ENCODE measurements at regions not wholly inside any gene's neighbourhood (a gene's known extent, or its start where the extent isn't known, plus 50 kb on each side); places are given as distances from the start of the nearest gene placed in this dataset.
A peak's percentile ranks its signal among the peaks of the same experiment; 100 is the strongest.

DNA sequence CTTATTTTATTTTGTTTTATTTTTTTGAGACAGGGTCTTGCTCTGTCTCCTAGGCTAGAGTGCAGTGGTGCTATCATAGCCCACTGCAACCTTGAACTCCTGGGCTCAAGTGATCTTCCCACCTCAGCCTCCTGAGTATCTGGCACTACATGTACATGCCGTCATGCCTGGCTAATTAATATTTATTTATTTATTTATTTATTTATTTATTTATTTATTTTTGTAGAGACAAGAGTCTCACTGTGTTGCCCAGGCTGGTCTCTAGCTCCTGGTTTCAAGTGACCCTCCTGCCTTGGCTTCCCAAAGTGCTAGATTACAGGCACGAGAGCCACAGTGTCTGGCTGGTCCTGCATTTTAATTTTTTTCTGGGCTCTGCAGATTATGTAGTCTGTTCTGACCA is 84.9 kb upstream of the BCOR start:
- DNase-seq (ENCODE audit: low read depth), result no peak

DNA sequence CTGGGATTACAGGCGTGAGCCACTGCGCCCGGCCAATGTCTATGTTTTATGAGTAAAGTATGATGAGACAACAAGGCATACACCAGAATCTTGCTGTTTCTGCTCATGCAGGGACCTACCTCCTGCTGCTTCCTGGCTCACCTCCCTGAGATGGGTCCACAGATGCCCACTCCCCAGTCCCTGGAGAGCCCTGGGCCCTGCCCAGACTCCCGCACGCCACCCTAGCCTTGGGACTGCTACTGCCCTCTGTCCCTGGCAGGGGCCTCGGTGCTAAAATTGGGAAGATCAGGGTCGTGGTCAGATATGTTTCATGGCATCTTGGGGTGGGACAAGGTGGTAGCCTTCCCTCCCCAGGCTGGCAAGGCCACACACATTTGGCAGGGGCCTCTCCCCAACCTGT is 84.3 kb upstream of the BCOR start:
- DNase-seq (ENCODE audit: low read depth), result no peak

DNA sequence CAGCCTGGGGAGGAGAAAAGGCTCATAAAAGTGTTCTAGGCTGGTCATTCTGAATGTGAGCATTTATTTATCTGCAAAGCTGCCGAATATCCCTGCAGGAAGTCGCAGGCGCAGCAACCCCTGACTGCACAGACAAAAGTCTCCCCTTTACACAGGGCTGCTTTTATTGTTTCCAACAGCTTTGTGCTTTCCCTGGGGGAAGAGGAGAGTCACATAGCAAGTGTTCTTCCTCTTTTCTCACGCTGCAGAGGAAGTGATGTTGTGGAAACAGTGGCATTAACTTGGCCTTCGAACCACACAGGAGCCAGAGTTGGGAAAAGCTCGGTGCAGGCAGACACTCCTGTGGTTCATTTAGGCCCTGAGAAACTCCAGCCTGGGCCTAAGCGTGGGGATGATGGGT is 81.5 kb upstream of the BCOR start:
- DNase-seq (ENCODE audit: low read depth), result no peak

DNA sequence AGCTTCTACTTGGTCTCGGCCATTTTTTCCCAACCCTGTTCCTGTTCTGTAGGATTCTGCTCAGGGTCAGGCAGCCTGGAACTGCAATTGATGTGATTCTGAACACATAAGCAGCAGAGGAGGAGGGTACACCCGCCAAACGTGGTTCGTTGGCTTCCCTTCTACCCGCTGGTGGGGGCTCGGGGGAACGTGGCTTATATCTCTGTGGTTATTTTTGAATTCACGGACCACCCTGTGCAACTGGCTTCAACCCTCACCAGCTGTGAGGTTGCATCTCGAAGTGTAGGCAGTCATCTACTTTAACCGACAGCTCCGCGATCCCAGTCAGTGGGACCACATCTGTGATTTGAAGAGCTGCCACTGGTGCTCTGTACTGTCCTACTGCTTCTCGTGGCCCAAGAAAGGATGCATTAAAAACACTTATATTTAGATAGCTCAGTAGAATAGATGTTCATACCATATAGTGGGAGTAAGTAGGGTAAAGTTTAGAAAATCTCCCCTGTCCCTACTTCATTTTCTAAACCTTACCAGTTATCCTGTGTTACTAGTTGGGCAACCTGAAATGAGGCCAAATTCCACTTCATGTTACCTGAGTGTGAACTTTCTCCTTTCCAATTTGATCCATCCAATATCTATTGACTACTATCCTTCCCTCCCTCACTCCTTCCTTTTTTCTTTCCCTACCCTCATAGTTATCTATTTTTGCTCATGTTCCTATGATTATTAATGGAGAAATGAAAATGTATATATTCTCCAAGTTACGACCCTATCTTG is 80.4 kb upstream of the BCOR start:
- DNase-seq (ENCODE audit: low read depth), result no peak

DNA sequence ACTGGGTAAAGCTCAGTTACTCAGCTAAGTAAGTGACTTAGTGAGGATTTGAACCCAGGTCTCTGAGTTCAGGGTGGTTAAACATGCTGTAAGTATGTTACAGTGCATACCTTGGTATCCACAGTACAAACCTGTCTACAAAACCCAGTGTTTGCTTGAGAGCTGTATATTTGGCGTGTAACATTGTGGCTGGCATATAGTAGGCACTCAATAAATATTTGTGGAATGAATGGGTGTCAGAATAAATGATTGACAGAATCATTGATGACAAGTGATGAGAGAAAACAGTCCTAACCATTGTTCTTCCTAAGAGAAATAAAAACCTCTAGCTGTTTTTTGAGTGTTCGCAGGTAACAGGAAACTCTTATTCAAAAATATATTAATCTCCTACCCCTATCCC is 79.7 kb upstream of the BCOR start:
- DNase-seq (ENCODE audit: low read depth), result no peak

DNA sequence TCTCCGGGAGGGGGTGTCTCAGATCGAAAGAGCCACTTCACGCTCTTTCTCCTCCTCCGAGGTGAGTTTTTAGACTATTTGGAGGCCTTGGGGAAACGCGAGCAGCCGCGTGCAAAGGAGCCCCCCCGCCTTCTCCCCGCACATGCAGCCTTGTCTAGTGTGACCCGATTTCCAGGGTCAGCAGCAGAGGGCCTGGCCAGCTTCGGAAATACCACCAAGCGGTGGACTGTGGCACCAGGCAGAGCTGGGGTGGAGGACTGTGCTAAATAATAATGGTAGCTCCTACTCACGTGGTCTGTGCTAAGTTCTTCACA is 79.3 kb upstream of the BCOR start:
- no peak for DNase-seq (ENCODE audit: low read depth)

DNA sequence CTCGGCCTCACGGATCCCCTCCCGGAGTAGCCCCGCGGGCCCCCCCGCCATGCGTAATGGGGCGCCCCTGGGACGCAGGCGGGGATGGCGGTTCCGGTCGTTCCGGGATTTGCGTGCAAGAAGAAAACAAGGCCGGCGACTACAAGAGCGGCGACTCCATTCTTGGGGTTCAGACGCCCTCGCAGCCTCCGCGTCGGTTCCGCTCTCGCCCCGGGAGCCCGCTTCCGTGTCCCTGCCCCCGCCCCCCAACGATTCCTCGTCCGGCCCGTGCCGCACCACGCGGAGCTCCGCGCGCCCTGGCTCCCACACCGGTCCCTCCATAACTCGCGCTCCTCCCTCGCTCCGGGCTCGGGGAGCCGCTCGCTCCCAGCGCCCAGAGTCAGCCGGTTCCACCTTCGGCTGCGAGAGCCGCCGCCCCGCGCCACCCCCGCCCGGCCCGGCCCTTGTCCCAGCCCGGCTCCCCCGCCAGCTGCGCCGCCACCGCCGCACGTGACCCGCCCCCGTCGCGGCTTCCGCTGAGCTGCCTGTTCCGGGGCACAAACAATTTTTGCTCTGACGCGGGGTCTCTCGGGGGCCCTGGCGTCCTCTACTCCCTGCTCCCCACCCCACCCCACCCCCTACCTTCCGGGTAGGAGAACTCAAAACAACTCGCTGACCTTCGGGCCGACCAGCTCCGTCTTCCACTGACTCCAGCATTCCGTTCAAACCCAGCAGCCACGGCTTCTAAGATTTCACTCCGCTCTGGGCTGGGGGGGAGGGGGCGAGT is 78.8 kb upstream of the BCOR start:
- DNase-seq (ENCODE audit: low read depth), result peak; percentile 67

DNA sequence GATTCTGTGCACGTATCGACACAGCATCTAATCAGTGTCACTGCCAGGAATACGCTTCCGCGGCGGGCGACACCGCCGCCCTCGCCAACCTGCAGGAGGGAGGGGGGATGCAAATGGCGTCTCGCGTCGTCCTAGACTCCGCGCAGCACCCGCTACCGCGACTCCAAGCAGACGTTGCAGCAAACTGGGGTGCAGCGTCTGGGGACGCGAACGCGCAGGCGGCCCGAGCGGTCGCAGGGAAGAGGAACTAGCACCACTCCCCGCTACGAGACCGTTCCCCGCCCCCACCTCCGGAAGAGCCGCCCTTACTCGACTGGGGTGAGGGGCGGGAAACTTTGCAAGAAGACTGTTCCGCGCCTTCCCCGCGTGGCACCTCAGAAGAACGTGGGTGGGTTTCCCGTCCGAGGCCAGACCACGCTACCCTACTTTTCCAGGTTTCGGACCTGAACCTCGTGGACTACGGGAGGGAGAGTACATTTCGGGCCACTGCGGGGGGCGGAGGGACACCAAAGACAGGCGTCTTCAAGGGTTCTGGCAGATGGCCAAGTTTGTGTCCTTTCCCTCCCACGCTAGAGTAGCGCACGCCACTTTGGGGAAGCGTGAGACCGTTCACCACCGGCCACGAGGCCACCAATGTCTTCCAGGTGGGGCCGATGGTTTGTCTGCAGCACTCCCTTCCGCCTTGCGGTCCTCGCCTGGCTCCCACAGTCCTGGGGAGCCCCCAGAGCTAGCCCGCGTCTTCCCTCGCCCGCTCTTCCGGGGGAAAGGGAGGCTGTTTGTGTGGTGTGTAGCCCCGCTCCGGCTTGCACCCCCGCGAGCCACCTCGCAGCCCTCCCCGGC is 78.0 kb upstream of the BCOR start:
- peak; percentile 67 for DNase-seq (ENCODE audit: low read depth)

DNA sequence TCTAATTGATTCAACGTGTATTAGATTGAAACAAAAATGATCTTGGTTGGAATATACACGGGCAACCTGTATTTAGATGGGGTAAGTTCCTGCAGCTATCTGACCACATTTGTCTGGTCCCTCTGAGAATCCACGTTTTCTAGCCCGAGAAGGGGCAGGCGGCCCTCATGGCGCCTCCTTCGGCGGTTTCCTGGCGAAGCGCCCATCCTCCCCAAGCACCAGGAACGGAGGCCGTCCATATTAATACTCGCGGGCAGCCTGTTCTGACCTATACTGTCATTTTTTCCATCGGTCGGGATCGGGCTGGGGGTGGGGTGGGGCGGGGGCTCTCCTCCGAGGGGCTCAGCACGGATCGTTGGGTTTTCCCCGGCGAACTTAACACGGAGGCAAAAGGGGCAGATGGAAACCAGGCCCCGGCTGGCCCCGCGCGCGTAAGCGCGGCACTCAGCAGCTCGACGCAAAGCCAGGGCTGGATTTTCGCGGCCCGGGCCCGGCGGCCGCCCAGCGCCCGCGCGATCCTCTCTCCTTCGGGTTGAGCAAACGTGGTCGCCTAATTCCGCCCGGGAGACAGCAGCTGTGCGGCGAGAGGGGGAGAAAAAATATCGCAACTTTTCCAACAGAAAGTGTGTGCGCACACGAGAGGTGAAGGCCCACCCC is 77.2 kb upstream of the BCOR start:
- DNase-seq (ENCODE audit: low read depth), result no peak

DNA sequence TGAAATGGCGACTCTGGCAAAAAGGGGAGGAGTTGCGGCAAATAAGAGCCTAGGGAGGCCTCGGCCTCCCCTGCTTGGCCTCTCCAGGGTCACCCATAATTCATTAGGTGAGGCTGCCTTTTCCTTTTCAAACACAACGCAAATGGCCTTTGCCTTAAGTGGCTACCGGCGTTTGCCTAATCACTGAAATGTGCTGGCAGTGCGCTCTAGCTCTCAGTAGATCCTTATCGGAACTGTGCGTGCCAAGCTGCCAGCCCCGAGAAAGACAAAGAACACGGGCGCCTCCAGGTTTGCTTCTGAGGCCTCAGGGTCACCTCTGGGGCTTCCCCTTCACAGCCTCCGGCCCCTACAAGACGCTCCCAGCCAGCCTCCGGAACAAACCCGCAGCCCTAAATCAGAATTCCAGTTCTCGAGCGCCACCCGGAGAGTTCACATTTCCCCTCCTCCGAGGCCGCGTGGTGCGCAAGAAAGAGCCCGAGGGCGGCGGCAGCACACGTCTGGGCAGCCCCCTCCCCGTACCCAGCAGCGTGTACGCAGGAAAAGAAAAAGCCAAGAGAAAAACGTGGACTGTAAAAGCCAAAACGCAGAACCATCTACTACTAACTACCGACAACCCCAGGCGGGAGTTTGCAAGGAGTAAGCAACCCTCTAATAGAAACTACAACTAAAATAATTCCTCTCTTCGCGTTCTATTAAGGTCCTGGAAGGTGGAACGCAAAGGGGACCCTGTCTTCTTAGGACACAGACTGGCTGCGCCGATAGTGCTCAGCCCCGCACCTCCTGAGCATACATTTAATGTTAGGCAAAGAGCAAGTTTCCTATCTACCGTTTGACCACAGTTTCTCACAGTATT is 76.5 kb upstream of the BCOR start:
- peak; percentile 33 for DNase-seq (ENCODE audit: low read depth)

DNA sequence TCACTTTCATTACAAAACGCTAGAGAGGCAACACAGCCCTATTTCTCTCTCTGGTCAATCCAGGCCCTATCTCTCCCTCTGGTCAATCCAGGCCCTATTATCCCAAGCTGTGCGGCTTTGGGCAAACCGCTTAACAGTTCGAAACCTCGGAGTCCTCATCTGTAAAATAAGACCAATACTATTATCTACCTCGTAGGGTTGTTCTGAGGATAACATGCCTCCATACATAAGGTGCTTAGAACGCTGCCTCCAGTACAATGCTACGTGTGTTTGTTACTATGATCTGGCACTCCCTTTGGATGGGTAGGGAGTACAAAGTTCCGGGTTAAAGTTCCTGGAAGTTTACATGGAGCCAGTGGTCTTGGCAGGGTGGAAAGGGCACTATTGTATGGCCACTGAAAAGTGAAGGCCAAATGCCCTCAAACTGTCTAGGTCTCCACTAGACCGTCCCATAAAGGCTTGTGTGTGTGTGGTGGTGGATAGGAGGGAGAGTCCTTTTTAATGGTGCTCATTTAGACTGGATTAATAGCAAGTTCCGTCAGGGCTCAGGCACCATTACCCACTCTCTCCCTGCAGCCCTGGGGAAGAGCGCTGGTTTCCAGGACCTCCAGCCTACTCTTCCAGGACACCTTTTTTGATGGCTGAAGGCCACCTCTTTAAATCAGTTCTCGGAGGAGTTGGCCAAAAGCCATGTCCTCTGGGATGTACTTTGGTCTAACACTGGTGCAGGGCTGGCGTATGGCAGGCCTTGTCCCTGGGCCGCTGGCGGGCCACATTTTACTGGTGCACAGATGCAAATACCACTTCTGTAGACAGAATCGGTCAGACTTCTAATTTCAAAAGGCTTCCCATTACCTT is 75.6 kb upstream of the BCOR start:
- DNase-seq (ENCODE audit: low read depth), result no peak

DNA sequence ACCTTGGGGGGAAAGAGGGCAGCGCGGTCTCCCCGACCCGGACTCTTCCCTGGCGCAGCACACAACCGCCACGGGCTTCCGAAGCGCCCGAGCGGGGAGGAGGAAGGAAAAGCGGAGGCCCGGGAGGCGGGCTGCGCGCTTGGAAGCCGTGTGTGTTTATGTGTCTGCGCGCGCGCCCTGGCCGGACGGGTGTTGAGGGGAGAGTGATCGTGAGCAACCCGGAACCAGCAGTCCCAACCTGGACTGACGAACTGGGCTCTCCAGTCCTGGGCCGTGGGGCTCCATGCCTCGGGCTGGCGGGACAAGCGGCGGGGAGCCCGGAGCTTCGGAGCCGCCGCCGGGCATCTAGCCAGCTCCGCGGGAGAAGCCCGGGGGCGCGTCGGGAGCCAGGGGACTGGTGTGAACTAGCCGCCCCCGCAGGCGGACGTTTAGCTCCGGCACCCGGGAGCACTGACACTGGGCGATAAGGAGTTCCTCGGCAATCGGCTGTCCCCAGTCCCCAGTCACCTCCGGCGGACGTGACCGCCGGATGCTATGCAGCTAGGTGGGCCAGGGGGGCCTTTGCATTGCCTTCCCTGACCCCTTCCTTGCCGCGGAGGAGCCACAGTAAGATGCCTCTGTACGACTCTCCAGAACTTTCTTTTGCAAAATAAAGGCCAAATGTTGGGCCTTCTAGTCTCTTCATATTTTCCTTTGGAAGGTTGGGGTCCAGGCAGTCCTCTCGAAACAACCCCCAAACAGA is 74.8 kb upstream of the BCOR start:
- no peak for DNase-seq (ENCODE audit: low read depth)

DNA sequence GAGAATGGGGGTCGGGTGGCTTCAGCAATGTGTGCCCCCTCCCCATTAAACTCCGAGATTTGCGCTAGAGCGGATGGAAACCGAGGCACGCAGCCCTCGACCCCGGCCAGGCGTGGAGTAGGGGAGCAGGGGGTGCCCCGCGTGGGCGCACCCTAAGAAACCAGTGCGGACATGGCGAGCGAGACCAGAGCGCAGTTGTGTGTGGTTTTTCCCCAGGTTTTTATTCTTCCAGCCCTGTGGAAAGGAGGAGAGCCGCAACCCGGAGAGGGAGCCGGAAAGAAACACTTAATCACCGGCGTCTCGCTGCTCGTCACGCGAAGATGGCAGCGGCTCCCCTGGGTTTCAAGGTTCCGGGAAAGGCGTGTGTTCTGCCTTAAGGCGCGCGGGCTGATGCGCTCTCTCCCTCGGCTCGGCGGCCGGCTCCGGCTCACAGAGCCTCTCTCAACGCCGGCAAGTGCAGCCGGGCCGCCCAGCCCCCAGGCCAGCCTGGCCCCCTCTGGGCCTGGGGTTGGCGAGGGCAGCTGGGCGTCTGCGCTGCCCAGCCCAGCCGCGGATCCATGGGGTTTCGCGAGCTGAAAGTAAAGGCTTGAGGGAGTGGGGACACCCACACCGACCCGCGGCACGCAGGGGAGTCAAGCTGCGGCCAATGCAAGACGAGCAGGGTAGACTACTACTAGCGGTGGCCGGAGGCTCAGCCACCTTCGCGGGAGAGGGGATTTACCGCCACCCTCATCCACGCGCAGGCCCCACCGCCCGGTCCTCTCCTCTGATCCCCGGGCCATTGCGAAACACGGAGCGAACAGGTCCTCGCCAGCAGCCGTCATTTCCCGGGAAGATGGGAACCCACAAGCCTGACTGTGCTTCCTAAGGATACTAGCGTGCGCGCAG is 74.0 kb upstream of the BCOR start:
- DNase-seq (ENCODE audit: low read depth), result no peak

DNA sequence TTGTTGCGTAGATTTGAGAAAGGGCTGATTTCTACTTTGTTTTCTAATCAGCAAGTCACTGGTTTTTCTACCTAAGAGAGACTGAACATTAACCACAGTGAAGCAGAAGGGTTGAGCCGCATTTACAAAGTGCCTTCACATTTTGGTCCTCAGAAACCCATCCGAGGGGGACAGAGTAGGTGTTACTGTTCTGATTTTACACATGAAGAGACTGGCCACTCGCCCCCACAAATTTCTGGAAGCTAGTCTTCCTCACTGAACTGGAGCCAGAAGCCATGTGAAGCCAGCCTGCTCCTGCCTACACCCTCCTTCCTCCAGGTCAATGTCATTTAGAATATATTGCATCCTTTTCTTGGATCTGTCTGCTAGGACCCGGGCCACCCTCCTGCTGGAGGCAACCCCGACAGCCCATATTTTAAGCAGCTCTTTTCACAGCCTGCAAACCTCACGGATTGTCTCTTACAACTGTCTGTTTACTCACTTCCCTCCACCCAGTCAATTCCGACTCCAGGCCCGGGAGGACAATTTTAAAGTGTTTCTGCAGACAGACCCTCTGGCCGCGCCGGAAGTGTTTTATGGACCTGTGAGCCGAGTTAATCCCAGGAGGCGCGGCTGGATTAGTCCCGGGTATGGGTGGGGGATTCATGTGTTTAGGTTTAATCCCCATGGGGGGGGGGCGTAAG is 73.2 kb upstream of the BCOR start:
- no peak for DNase-seq (ENCODE audit: low read depth)

DNA sequence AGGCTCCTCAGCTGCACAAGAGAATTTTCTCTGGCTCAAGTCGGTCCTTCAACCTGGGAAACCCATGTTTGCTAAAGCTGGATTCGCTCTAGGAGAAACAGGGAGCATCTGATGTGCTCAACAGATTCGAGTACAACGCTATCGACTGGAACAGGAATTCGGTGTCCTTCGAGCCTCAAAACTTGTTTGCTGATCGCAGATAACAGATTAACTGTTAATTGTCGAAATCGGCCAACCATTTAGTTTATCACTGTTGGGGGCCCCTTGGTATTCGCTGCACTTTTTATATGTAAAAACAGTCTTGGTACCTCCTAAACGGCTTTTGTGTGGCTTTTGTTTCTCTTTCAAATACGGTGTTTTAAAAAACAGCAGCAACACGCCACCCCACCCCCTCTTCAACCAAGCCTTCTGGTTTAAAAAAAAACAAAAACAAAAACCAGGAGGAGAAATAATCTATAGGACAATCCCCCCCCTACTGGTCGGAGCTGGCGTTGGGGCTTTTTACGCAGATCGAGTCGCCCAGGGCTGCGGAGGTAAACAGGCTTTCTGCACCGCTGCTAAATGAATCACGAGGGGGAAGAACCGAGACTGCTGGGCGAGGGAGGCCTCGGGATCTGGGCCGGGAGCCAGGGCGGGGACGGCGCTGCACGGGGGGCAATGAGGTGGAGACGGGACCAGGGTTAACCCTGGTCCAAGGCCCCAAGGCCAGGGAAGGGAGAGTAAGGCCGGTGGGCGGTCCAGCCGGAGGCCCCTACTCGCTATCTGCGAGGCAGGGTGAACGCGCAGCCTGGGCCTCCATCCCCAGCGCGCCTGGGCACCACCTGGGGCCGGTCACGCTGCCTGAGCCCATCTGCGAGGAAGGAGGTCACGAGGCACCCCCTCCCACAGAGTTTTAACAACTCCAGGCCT is 71.7 kb upstream of the BCOR start:
- DNase-seq (ENCODE audit: low read depth), result peak; percentile 67

DNA sequence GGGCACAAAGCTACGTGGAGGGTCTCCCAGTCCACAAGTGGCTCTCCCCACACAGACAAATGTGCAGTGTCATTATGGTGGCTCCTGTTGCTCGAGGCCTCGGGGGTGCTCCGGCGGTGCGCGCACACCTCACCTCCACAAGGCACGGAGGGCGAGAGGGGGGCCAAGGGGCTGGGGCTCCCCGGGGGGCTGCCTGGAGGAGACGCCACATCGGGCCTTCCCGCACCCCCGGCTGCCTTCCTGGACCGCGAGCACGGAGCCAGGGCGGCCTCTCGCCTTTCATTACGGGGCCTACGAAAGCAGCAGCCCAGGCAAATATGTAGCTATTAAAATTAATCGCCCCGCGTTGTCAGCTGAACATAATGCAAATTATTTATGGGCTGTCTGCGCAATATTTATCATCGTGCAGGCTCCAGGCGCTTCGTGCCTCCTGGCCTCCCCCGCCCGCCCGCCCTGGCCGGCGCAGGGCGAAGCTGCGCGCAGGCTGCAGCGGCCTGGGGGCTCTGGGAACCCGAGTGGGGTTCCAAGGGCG is 70.8 kb upstream of the BCOR start:
- DNase-seq (ENCODE audit: low read depth), result no peak

Data from activated T-cell treated with anti-CD3 and anti-CD28 coated beads for 1 hour (primary cell).